ENCODE measurements at regions not wholly inside any gene's neighbourhood (a gene's known extent, or its start where the extent isn't known, plus 50 kb on each side); places are given as distances from the start of the nearest gene placed in this dataset.

GRCh38 chr9:81411961-81412360 lies 277.4 kb downstream of the TLE1 start:
- no peaks in the 10 kb centered on the region for H3K9me1 ChIP-seq (replicated peaks; ENCODE audit: control insufficient read depth, extremely low read depth, insufficient read depth, low read length)
- H3K9ac ChIP-seq (replicated peaks; ENCODE audit: extremely low read depth, insufficient read depth, low read length) = no peak overlapping the region
- H3K4me2 ChIP-seq (ENCODE audit: insufficient read depth, low read length) = no peak overlapping the region
- TF ChIP-seq JUN (IDR thresholded peaks at IDR 0.05; ENCODE audit: borderline replicate concordance, insufficient read depth, insufficient read length, low read depth) (no peak), POLR2A (IDR thresholded peaks at IDR 0.05; ENCODE audit: low read depth, low read length) (no peak), FOS (IDR thresholded peaks at IDR 0.05; ENCODE audit: borderline replicate concordance, insufficient read depth, low read length) (no peak), EZH2 (IDR thresholded peaks at IDR 0.05; ENCODE audit: borderline replicate concordance, low read depth, low read length, severe bottlenecking) (no peak), MAX (IDR thresholded peaks at IDR 0.05; ENCODE audit: insufficient read depth, insufficient read length) (no peak), POLR2AphosphoS5 (IDR thresholded peaks at IDR 0.05; ENCODE audit: insufficient read depth, low read depth, low read length) (no peak), MYC (IDR thresholded peaks at IDR 0.05; ENCODE audit: low read depth, low read length) (no peak), CTCF (IDR thresholded peaks at IDR 0.05; ENCODE audit: extremely low read depth in 1 of 2, insufficient read depth in 1 of 2, low read depth in 1 of 2, low read length in 2 of 2) (no peak), GATA2 (IDR thresholded peaks at IDR 0.05; ENCODE audit: insufficient read depth, insufficient read length, low read depth, low read length) (no peak)
- H3K27ac ChIP-seq (ENCODE audit: insufficient read depth, low read depth, low read length) = no peak overlapping the region
- no peak for DNase-seq (ENCODE audit: low read depth, low spot score)
- H3K36me3 ChIP-seq (ENCODE audit: control insufficient read depth in 2 of 2, extremely low read depth in 1 of 2, insufficient read depth in 2 of 2, low read length in 2 of 2) = no peaks in the 10 kb centered on the region
- no peak overlapping the region for H3K4me3 ChIP-seq (replicated peaks in 1 of 3; ENCODE audit: insufficient read depth in 1 of 3, low read depth in 1 of 3, low read length in 3 of 3)
- BruUV-seq (replicated peaks) = no TSS peak
- H3K4me1 ChIP-seq (ENCODE audit: control insufficient read depth, extremely low read depth, insufficient read depth, low read length) = no peaks in the 10 kb centered on the region
- no peak overlapping the region for H2AFZ ChIP-seq (ENCODE audit: low read depth, low read length)
- no peaks in the 10 kb centered on the region for H3K79me2 ChIP-seq (ENCODE audit: control insufficient read depth, insufficient read depth, low read length)
- no peaks in the 10 kb centered on the region for H4K20me1 ChIP-seq (replicated peaks; ENCODE audit: control insufficient read depth, extremely low read depth, insufficient read depth, low read length)
- ChIA-PET POLR2A (no interaction called here), CTCF (interaction anchor here (0.7 kb wide), 1 partner anchor 46 kb away, joined by 3 read pairs; no protein-coding TSS in a partner anchor)
- H3K9me3 ChIP-seq (replicated peaks; ENCODE audit: control insufficient read depth, insufficient read depth, low read length) = no peaks in the 10 kb centered on the region
- dilution Hi-C loops (cut with MboI; ENCODE audit: extremely low pct_ligation_motif_present, low sequenced_read_pairs) (no loop called here), intact Hi-C loops (cut with micrococcal nuclease) (no loop called here)
- FAIRE-seq = no peak
- H3K27me3 ChIP-seq (ENCODE audit: control insufficient read depth in 2 of 2, insufficient read depth in 2 of 2, low read length in 2 of 2) = no peaks in the 10 kb centered on the region
